ENCODE measurements at regions not wholly inside any gene's neighbourhood (a gene's known extent, or its start where the extent isn't known, plus 50 kb on each side); places are given as distances from the start of the nearest gene placed in this dataset.

DNA sequence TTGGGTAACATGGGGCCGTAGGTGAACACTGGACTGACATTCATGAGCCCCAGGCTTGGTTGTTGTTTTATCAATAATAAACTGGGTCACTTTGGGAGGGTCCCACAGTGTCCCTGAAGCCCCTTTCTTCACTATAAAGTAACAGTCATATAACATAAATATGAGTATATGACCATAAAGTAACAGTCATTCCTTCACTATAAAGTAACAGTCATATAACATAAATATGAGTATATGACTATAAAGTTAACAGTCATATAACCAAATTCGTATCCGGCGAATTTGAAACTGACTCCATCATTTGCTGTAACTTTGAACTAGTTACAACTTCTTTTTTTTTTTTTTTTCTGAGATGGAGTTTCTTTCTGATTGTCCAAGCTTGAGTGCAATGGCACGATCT lies 210.3 kb downstream of the KATNAL1 start:
- Histone ChIP-seq H3K4me3 (no peak overlapping the region), H3K36me3 (no peaks in the 10 kb centered on the region), H3K27ac (no peak overlapping the region), H3K4me1 (no peaks in the 10 kb centered on the region), H3K9me3 (no peaks in the 10 kb centered on the region), H3K27me3 (no peaks in the 10 kb centered on the region)
- DNase-seq (ENCODE audit: low spot score in 2 of 2) = no peak
- WGBS = 95% methylated on average over 5 of the region's 5 CpGs
- TF ChIP-seq POLR2A (IDR thresholded peaks at IDR 0.05) = no peak
- TF ChIP-seq EP300 (IDR thresholded peaks at IDR 0.05) = no peak

GRCh38 chr13:30094015-30094414 lies 213.3 kb downstream of the KATNAL1 start:
- H3K4me1 ChIP-seq = no peaks in the 10 kb centered on the region
- no peak overlapping the region for H3K27ac ChIP-seq
- H3K9me3 ChIP-seq = no peaks in the 10 kb centered on the region
- peak in 1 of 2 donors; percentile 43 for DNase-seq (ENCODE audit: low spot score in 2 of 2)
- no peaks in the 10 kb centered on the region for H3K27me3 ChIP-seq
- no peak overlapping the region for H3K4me3 ChIP-seq
- H3K36me3 ChIP-seq = no peaks in the 10 kb centered on the region
- 96% methylated on average over 5 of the region's 5 CpGs for WGBS
- TF ChIP-seq CTCF (IDR thresholded peaks at IDR 0.05) (no peak), EP300 (IDR thresholded peaks at IDR 0.05) (no peak), POLR2A (IDR thresholded peaks at IDR 0.05) (no peak), POLR2AphosphoS5 (IDR thresholded peaks at IDR 0.05) (no peak)

GRCh38 chr13:30093236-30093635 lies 214.1 kb downstream of the KATNAL1 start:
- Histone ChIP-seq H3K9me3 (no peaks in the 10 kb centered on the region), H3K36me3 (no peaks in the 10 kb centered on the region), H3K4me1 (no peaks in the 10 kb centered on the region), H3K27me3 (no peaks in the 10 kb centered on the region), H3K27ac (no peak overlapping the region), H3K4me3 (no peak overlapping the region)
- TF ChIP-seq POLR2A (IDR thresholded peaks at IDR 0.05) (no peak), CTCF (IDR thresholded peaks at IDR 0.05) (no peak), EP300 (IDR thresholded peaks at IDR 0.05) (no peak), POLR2AphosphoS5 (IDR thresholded peaks at IDR 0.05) (no peak)
- WGBS = 89% methylated on average over 2 of the region's 2 CpGs
- no peak for DNase-seq (ENCODE audit: low spot score in 2 of 2)

- Histone ChIP-seq H3K9me3 (no peaks in the 10 kb centered on the region), H3K36me3 (no peaks in the 10 kb centered on the region), H3K4me1 (no peaks in the 10 kb centered on the region), H3K4me3 (no peak overlapping the region), H3K27me3 (no peaks in the 10 kb centered on the region), H3K27ac (no peak overlapping the region)
- no peak for DNase-seq (ENCODE audit: low spot score in 2 of 2)
- TF ChIP-seq POLR2AphosphoS5 (IDR thresholded peaks at IDR 0.05) (no peak), CTCF (IDR thresholded peaks at IDR 0.05) (no peak), EP300 (IDR thresholded peaks at IDR 0.05) (no peak), POLR2A (IDR thresholded peaks at IDR 0.05) (no peak)
- 58% methylated on average over 4 of the region's 4 CpGs for WGBS
These were observed 215.7 kb downstream of the KATNAL1 start for GRCh38 chr13:30091691-30092090.

DNA sequence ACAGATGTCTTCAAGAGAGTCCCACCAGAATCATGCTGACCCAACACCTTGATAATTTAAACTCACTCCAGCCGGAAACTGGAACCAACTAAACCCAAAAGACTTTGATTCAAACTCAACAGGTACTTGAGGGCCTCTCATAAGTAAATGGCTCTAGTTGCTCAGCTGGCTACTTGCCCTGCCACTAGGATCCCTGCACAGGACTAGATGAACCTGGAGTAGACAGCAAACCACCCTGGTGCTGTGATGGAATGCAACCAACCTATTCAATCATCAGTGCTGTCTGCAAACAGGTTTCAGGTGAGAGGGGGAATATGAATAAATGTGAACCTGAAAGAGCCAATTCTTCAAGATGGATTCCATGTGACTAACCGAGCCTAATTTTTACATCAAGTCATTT lies 216.3 kb downstream of the KATNAL1 start:
- Histone ChIP-seq H3K36me3 (no peaks in the 10 kb centered on the region), H3K27me3 (no peaks in the 10 kb centered on the region), H3K4me3 (no peak overlapping the region), H3K9me3 (no peaks in the 10 kb centered on the region), H3K4me1 (no peaks in the 10 kb centered on the region), H3K27ac (no peak overlapping the region)
- 94% methylated on average over 2 of the region's 2 CpGs for WGBS
- TF ChIP-seq EP300 (IDR thresholded peaks at IDR 0.05) = no peak
- TF ChIP-seq CTCF (IDR thresholded peaks at IDR 0.05) = no peak
- TF ChIP-seq POLR2A (IDR thresholded peaks at IDR 0.05) = no peak
- no peak for TF ChIP-seq POLR2AphosphoS5 (IDR thresholded peaks at IDR 0.05)
- DNase-seq (ENCODE audit: low spot score in 2 of 2) = no peak

DNA sequence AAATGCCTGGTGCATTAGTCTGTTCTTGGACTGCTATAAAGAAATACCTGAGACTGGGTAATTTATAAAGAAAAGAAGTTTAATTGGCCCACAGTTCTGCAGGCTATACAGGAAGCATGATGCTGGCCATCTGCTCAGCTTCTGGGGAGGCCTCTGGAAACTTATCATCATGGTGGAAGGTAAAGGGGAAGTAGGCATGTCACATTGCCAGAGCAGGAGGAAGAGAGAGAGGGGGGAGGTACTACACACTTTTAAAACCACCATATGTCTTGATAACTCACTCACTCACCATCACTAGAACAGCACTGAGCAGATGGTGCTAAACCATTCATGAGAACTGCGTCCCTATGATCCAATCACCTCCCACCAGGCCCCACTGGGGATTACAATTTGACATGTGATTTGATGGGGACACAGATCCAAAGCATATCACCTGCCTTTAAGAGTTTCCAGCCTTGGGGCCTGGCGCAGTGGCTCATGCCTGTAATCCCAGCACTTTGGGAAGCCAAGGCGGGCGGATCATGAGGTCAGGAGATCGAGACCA lies 219.0 kb downstream of the KATNAL1 start:
- 96% methylated on average over 5 of the region's 5 CpGs for WGBS
- no peak for DNase-seq (ENCODE audit: low spot score in 2 of 2)
- no peaks in the 10 kb centered on the region for H3K4me1 ChIP-seq

More for the DNA sequence above, 219.0 kb downstream of the KATNAL1 start:
- no peaks in the 10 kb centered on the region for H3K9me3 ChIP-seq
- H3K27me3 ChIP-seq = no peaks in the 10 kb centered on the region
- H3K4me3 ChIP-seq = no peak overlapping the region
- no peaks in the 10 kb centered on the region for H3K36me3 ChIP-seq
- TF ChIP-seq POLR2A (IDR thresholded peaks at IDR 0.05) (no peak), CTCF (IDR thresholded peaks at IDR 0.05) (no peak)
- no peak overlapping the region for H3K27ac ChIP-seq
